Fibroblast of villous mesenchyme (primary cell): ENCODE measurements at regions not wholly inside any gene's neighbourhood (a gene's known extent, or its start where the extent isn't known, plus 50 kb on each side); places are given as distances from the start of the nearest gene placed in this dataset.

Source experiments
- DNase-seq: peaks from one replicate; pipeline ENCODE4 v3.0.0-alpha.2; 2010; ENCODE audit warnings: low read depth
- H3K4me3 ChIP-seq: 2 replicates; pipeline ENCODE4 v1.5.1; 2011; ENCODE audit warnings: low read depth, mild to moderate bottlenecking, low read length
- CTCF ChIP-seq: IDR thresholded peaks from 2 replicates; pipeline ENCODE4 v1.5.1; 2012; ENCODE audit warnings: low read depth, mild to moderate bottlenecking, low read length; ENCODE audit not compliant: insufficient read depth

- H3K4me3 ChIP-seq = no peak overlapping the region
- DNase-seq = no peak
- no peak for TF ChIP-seq CTCF
Observed at GRCh38 chr6:845101-845500, 152.2 kb upstream of the EXOC2 start.

- DNase-seq = peak; percentile 85
- no peak overlapping the region for H3K4me3 ChIP-seq
Observed at GRCh38 chr6:842141-842540, 149.2 kb upstream of the EXOC2 start.

GRCh38 chr6:841569-841968 is 148.6 kb upstream of the EXOC2 start:
- no peak for DNase-seq
- no peak overlapping the region for H3K4me3 ChIP-seq
- TF ChIP-seq CTCF = no peak

More at GRCh38 chr6:842141-842540, 149.2 kb upstream of the EXOC2 start:
- no peak for TF ChIP-seq CTCF

- no peak for DNase-seq
- no peak overlapping the region for H3K4me3 ChIP-seq
- TF ChIP-seq CTCF = no peak
Observed at GRCh38 chr6:839201-839600, 146.3 kb upstream of the EXOC2 start.

GRCh38 chr6:837380-837779 is 144.4 kb upstream of the EXOC2 start:
- TF ChIP-seq CTCF = no peak
- peak; percentile 40 for DNase-seq
- no peak overlapping the region for H3K4me3 ChIP-seq

GRCh38 chr6:836276-836853 is 143.4 kb upstream of the EXOC2 start:
- no peak overlapping the region for H3K4me3 ChIP-seq
- no peak for TF ChIP-seq CTCF
- DNase-seq = no peak
